ENCODE measurements at regions not wholly inside any gene's neighbourhood (a gene's known extent, or its start where the extent isn't known, plus 50 kb on each side); places are given as distances from the start of the nearest gene placed in this dataset.

GRCh38 chr10:30172091-30172490, 112.7 kb upstream of the JCAD start:
- peaks cover 6% of the 10 kb centered on the region; the same call in 2 of the 3 replicates for H3K9me3 Mint-ChIP-seq
- H3K27me3 ChIP-seq (ENCODE audit: insufficient read depth) = no peaks in the 10 kb centered on the region
- no peaks in the 10 kb centered on the region for H3K36me3 Mint-ChIP-seq (ENCODE audit: low read depth)
- H3K9me2 ChIP-seq (ENCODE audit: insufficient read depth) = no peaks in the 10 kb centered on the region
- no peaks in the 10 kb centered on the region for H3F3A ChIP-seq (replicated peaks; ENCODE audit: low read depth)
- ATAC-seq (no peak), DNase-seq (ENCODE audit: low spot score) (no peak)
- H3K4me3 Mint-ChIP-seq = no peak overlapping the region
- no peaks in the 10 kb centered on the region for H3K79me2 ChIP-seq (replicated peaks; ENCODE audit: insufficient read depth)
- no peak overlapping the region for H3K4me3 ChIP-seq
- no peaks in the 10 kb centered on the region for H3K36me3 ChIP-seq (ENCODE audit: insufficient read depth)
- no peaks in the 10 kb centered on the region for H4K20me1 ChIP-seq (replicated peaks; ENCODE audit: insufficient read depth)
- no peak overlapping the region for H3K4me2 ChIP-seq
- no peak overlapping the region for H3K27ac ChIP-seq (ENCODE audit: low read depth)
- no peak overlapping the region for H3K27ac Mint-ChIP-seq
- H3K4me1 Mint-ChIP-seq = no peaks in the 10 kb centered on the region
- H2AFZ ChIP-seq = no peak overlapping the region
- TF ChIP-seq ETS1 (IDR thresholded peaks at IDR 0.05) (no peak), ZNF114 (CRISPR knock-in tag; IDR thresholded peaks at IDR 0.05) (no peak), STAT1 (IDR thresholded peaks at IDR 0.05; ENCODE audit: unreplicated experiment) (no peak), EZH2 (IDR thresholded peaks at IDR 0.05; ENCODE audit: low read depth, unreplicated experiment) (no peak), JUNB (IDR thresholded peaks at IDR 0.05; ENCODE audit: unreplicated experiment) (no peak), POLR2AphosphoS5 (IDR thresholded peaks at IDR 0.05; ENCODE audit: low read depth) (no peak), ZNF331 (CRISPR knock-in tag; IDR thresholded peaks at IDR 0.05; ENCODE audit: low read depth) (no peak), CREB1 (CRISPR knock-in tag; IDR thresholded peaks at IDR 0.05; ENCODE audit: low read depth) (no peak), ZNF462 (CRISPR knock-in tag; IDR thresholded peaks at IDR 0.05) (no peak), NANOG (IDR thresholded peaks at IDR 0.05; ENCODE audit: borderline replicate concordance) (no peak), CTCF (conservative IDR thresholded peaks at IDR 0.05; ENCODE audit: low read depth in 2 of 2) (no peak), EZH2phosphoT487 (IDR thresholded peaks at IDR 0.05; ENCODE audit: unreplicated experiment) (no peak)
- H3K27me3 Mint-ChIP-seq (ENCODE audit: insufficient read depth, low read depth, poor library complexity) = peaks cover 1% of the 10 kb centered on the region
- no peaks in the 10 kb centered on the region for H3K4me1 ChIP-seq (ENCODE audit: insufficient read depth)

Measured in GM23338 (cell line).